A673 (cell line): ENCODE measurements at regions not wholly inside any gene's neighbourhood (a gene's known extent, or its start where the extent isn't known, plus 50 kb on each side); places are given as distances from the start of the nearest gene placed in this dataset.

Experiments
- BruUV-seq: library from RNA; stranded (reverse); fragments of 400-500 nt; replicated peaks from 2 replicates; lab custom pipeline; 2021; lab: Mats Ljungman, UMichigan
- CTCF ChIA-PET: fragments of 300-600 bp; sonication (Branson Sonifier 250); formaldehyde crosslinking; loops from one replicate; lab custom pipeline; 2022; ENCODE audit warnings: antibody characterized with exemption; lab: Charles Lee
- POLR2A ChIA-PET: fragments of 300-600 bp; sonication (Branson Sonifier 250); formaldehyde crosslinking; loops from one replicate; lab custom pipeline; 2022; ENCODE audit warnings: antibody characterized with exemption; ENCODE audit not compliant: low non-redundant PET; lab: Charles Lee
- DNase-seq: peaks from one replicate; pipeline ENCODE4 v3.0.0-alpha.2; 2015; ENCODE audit warnings: low spot score
- H3K27ac ChIP-seq: fragments of 200-600 bp; sonication (generic); 2 replicates; pipeline ENCODE4 v1.5.1; 2016; ENCODE audit warnings: mixed run types, low read depth, mild to moderate bottlenecking, mixed read lengths, antibody characterized with exemption, low read length; ENCODE audit not compliant: poor library complexity, severe bottlenecking
- H3K27me3 ChIP-seq: fragments of 200-600 bp; sonication (generic); replicated peaks from 2 replicates; pipeline ENCODE4 v1.6.1; 2017; ENCODE audit warnings: mixed run types, low read depth, mild to moderate bottlenecking, mixed read lengths, antibody characterized with exemption, low read length; ENCODE audit not compliant: insufficient read depth, poor library complexity
- H3K36me3 ChIP-seq: fragments of 200-600 bp; sonication (generic); 2 replicates; pipeline ENCODE4 v1.6.1; 2016; ENCODE audit warnings: mixed run types, mild to moderate bottlenecking, mixed read lengths, antibody characterized with exemption, low read length; ENCODE audit not compliant: insufficient read depth, poor library complexity, severe bottlenecking
- H3K4me1 ChIP-seq: fragments of 200-600 bp; sonication (generic); 2 replicates; pipeline ENCODE4 v1.6.1; 2017; ENCODE audit warnings: mixed run types, mild to moderate bottlenecking, mixed read lengths, antibody characterized with exemption, low read length; ENCODE audit not compliant: insufficient read depth, poor library complexity, severe bottlenecking
- H3K4me3 ChIP-seq: fragments of 200-600 bp; sonication (generic); 2 replicates; pipeline ENCODE4 v1.5.1; 2016; ENCODE audit warnings: low read depth, mixed run types, mild to moderate bottlenecking, mixed read lengths, low read length; ENCODE audit not compliant: poor library complexity, severe bottlenecking
- H3K9me3 ChIP-seq: fragments of 200-600 bp; sonication (generic); 2 replicates; pipeline ENCODE4 v1.6.1; 2016; ENCODE audit warnings: mixed run types, low read depth, mild to moderate bottlenecking, mixed read lengths, antibody characterized with exemption, low read length; ENCODE audit not compliant: poor library complexity, severe bottlenecking
- EZH2 ChIP-seq: fragments of 200-600 bp; sonication (generic); IDR thresholded peaks from 2 replicates; pipeline ENCODE4 v1.6.1; 2017; ENCODE audit warnings: borderline replicate concordance, low read depth, mild to moderate bottlenecking, mixed read lengths, antibody characterized with exemption, low read length; ENCODE audit not compliant: poor library complexity, severe bottlenecking
- intact Hi-C: fragments of 100-400 bp; cut with micrococcal nuclease; formaldehyde crosslinking; loops from one replicate; pipeline ENCODE4 v1.10.0; 2022; ENCODE audit not compliant: unreplicated experiment
- TF ChIP-seq, protein P1 (sequence below): fragments of 300-800, 200-600 bp; sonication (generic); conservative IDR thresholded peaks from 2 replicates; pipeline ENCODE4 v1.5.1; 2017; ENCODE audit warnings: low read depth, mild to moderate bottlenecking, antibody characterized with exemption, low read length, moderate library complexity, mixed read lengths

DNA sequence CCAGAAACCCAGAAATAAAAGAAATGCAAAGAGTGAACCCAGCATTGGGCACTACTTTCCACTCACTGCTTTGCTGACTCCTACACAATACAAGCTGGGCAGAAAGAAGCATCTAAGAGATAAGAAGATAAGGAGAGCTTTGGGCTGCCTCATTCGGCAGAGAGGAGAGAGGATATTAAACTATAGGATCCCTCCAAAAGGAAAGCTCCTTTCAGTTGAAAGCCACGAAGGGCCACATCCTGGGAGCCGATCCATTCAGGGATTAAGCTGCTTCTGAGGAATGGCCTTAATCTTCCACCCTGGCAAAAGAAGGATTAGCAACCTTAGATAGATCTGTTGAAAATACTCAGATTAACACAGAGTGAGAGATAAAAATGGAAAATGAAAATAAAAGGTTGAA, 274.9 kb upstream of the PPP2R3A start:
- no peaks in the 10 kb centered on the region for H3K36me3 ChIP-seq
- no TSS peak for BruUV-seq
- no peaks in the 10 kb centered on the region for H3K27me3 ChIP-seq
- CTCF ChIA-PET = no interaction called here
- POLR2A ChIA-PET = no interaction called here
- TF ChIP-seq EZH2 = no peak
- TF ChIP-seq, protein P1, sequence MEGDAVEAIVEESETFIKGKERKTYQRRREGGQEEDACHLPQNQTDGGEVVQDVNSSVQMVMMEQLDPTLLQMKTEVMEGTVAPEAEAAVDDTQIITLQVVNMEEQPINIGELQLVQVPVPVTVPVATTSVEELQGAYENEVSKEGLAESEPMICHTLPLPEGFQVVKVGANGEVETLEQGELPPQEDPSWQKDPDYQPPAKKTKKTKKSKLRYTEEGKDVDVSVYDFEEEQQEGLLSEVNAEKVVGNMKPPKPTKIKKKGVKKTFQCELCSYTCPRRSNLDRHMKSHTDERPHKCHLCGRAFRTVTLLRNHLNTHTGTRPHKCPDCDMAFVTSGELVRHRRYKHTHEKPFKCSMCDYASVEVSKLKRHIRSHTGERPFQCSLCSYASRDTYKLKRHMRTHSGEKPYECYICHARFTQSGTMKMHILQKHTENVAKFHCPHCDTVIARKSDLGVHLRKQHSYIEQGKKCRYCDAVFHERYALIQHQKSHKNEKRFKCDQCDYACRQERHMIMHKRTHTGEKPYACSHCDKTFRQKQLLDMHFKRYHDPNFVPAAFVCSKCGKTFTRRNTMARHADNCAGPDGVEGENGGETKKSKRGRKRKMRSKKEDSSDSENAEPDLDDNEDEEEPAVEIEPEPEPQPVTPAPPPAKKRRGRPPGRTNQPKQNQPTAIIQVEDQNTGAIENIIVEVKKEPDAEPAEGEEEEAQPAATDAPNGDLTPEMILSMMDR = no peak
- H3K4me3 ChIP-seq = no peak overlapping the region
- no peak for DNase-seq
- no peaks in the 10 kb centered on the region for H3K4me1 ChIP-seq
- no peaks in the 10 kb centered on the region for H3K9me3 ChIP-seq
- no peak overlapping the region for H3K27ac ChIP-seq
- intact Hi-C loops = no loop called here

DNA sequence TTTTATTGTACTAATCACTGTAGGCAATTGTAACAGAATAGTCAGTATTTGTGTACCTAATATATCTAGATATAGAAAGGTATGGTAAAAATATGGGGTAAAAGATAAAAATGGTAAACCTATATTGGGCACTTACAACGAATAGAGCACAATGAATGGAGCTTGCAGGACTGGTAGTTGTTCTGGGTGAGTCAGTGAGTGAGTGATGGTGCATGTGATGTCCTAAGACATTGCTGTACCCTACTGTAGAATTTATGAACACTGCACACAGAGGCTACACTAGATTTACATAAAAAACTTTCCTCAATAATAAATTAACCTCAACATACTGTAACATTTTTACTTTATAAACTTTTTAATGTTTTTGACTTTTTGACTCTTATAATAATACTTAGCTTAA, 274.3 kb upstream of the PPP2R3A start:
- no peak for TF ChIP-seq EZH2
- TF ChIP-seq, protein P1 = no peak
- no peaks in the 10 kb centered on the region for H3K27me3 ChIP-seq
- H3K27ac ChIP-seq = no peak overlapping the region
- POLR2A ChIA-PET = no interaction called here
- CTCF ChIA-PET = no interaction called here
- no peaks in the 10 kb centered on the region for H3K36me3 ChIP-seq
- H3K4me3 ChIP-seq = no peak overlapping the region
- H3K4me1 ChIP-seq = no peaks in the 10 kb centered on the region
- no peak for DNase-seq
- intact Hi-C loops = no loop called here
- H3K9me3 ChIP-seq = no peaks in the 10 kb centered on the region
- no TSS peak for BruUV-seq

DNA sequence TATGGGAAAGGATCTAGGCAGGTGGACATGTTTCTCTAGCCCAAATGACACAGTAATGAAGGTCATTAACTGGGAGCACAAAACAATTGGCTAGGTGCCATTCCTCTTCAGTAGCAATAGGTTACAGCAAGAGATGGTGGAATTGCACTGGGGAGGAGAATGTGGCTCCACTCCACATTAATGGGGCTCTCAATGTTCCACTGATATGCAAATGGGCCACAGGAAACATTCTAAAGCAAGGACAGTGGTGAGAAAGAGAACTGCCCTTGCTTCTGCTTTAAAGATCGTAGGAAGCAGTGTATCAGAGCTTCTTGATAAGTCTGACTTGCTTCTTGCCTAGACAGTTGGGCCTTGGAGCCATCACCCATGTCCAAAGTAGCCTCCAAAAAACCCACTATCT, 271.4 kb upstream of the PPP2R3A start:
- Histone ChIP-seq H3K4me1 (no peaks in the 10 kb centered on the region), H3K36me3 (no peaks in the 10 kb centered on the region), H3K27me3 (no peaks in the 10 kb centered on the region), H3K9me3 (no peaks in the 10 kb centered on the region), H3K4me3 (no peak overlapping the region), H3K27ac (no peak overlapping the region)
- POLR2A ChIA-PET = no interaction called here
- no TSS peak for BruUV-seq
- CTCF ChIA-PET = no interaction called here
- TF ChIP-seq, protein P1 = no peak
- TF ChIP-seq EZH2 = no peak
- no peak for DNase-seq
- intact Hi-C loops = no loop called here
